ENCODE measurements at regions not wholly inside any gene's neighbourhood (a gene's known extent, or its start where the extent isn't known, plus 50 kb on each side); places are given as distances from the start of the nearest gene placed in this dataset.

- in situ Hi-C loops (cut with MboI; ENCODE audit: low pct_unique_long_range_greater_than_20kb, low sequenced_read_pairs), result no loop called here
- no peak for DNase-seq
These were observed 512.8 kb upstream of the POU3F3 start for GRCh38 chr2:104340879-104341828.

- DNase-seq, result no peak
- in situ Hi-C loops (cut with MboI; ENCODE audit: low pct_unique_long_range_greater_than_20kb, low sequenced_read_pairs), result no loop called here
These were observed 509.6 kb upstream of the POU3F3 start for GRCh38 chr2:104344306-104344705.

- in situ Hi-C loops (cut with MboI; ENCODE audit: low pct_unique_long_range_greater_than_20kb, low sequenced_read_pairs), result no loop called here
These were observed 508.9 kb upstream of the POU3F3 start for GRCh38 chr2:104344985-104345384.

GRCh38 chr2:104358122-104358521 is 495.8 kb upstream of the POU3F3 start:
- no peak for DNase-seq
- in situ Hi-C loops (cut with MboI; ENCODE audit: low pct_unique_long_range_greater_than_20kb, low sequenced_read_pairs), result no loop called here

More at GRCh38 chr2:104344985-104345384, 508.9 kb upstream of the POU3F3 start:
- no peak for DNase-seq

- no peak for DNase-seq
- in situ Hi-C loops (cut with MboI; ENCODE audit: low pct_unique_long_range_greater_than_20kb, low sequenced_read_pairs), result no loop called here
These were observed 492.5 kb upstream of the POU3F3 start for GRCh38 chr2:104361414-104361813.

- no peak for DNase-seq
- in situ Hi-C loops (cut with MboI; ENCODE audit: low pct_unique_long_range_greater_than_20kb, low sequenced_read_pairs), result no loop called here
These were observed 485.8 kb upstream of the POU3F3 start for GRCh38 chr2:104368089-104368488.

GRCh38 chr2:104371087-104371781 is 482.7 kb upstream of the POU3F3 start:
- in situ Hi-C loops (cut with MboI; ENCODE audit: low pct_unique_long_range_greater_than_20kb, low sequenced_read_pairs), result no loop called here
- no peak for DNase-seq

GRCh38 chr2:104375206-104375605 is 478.7 kb upstream of the POU3F3 start:
- in situ Hi-C loops (cut with MboI; ENCODE audit: low pct_unique_long_range_greater_than_20kb, low sequenced_read_pairs), result no loop called here
- DNase-seq, result no peak

- DNase-seq, result peak; percentile 84
- in situ Hi-C loops (cut with MboI; ENCODE audit: low pct_unique_long_range_greater_than_20kb, low sequenced_read_pairs), result no loop called here
These were observed 475.0 kb upstream of the POU3F3 start for GRCh38 chr2:104378853-104379374.

GRCh38 chr2:104384961-104385360 is 469.0 kb upstream of the POU3F3 start:
- DNase-seq, result no peak
- in situ Hi-C loops (cut with MboI; ENCODE audit: low pct_unique_long_range_greater_than_20kb, low sequenced_read_pairs), result no loop called here

GRCh38 chr2:104385743-104386142 is 468.2 kb upstream of the POU3F3 start:
- in situ Hi-C loops (cut with MboI; ENCODE audit: low pct_unique_long_range_greater_than_20kb, low sequenced_read_pairs), result no loop called here
- DNase-seq, result no peak

GRCh38 chr2:104388296-104388695 is 465.6 kb upstream of the POU3F3 start:
- DNase-seq, result no peak
- in situ Hi-C loops (cut with MboI; ENCODE audit: low pct_unique_long_range_greater_than_20kb, low sequenced_read_pairs), result no loop called here

GRCh38 chr2:104402825-104403224 is 451.1 kb upstream of the POU3F3 start:
- DNase-seq, result no peak

GRCh38 chr2:104404526-104404925 is 449.4 kb upstream of the POU3F3 start:
- no peak for DNase-seq
- in situ Hi-C loops (cut with MboI; ENCODE audit: low pct_unique_long_range_greater_than_20kb, low sequenced_read_pairs), result no loop called here

More at GRCh38 chr2:104402825-104403224, 451.1 kb upstream of the POU3F3 start:
- in situ Hi-C loops (cut with MboI; ENCODE audit: low pct_unique_long_range_greater_than_20kb, low sequenced_read_pairs), result no loop called here

GRCh38 chr2:104405623-104406022 is 448.3 kb upstream of the POU3F3 start:
- in situ Hi-C loops (cut with MboI; ENCODE audit: low pct_unique_long_range_greater_than_20kb, low sequenced_read_pairs), result no loop called here
- no peak for DNase-seq

- in situ Hi-C loops (cut with MboI; ENCODE audit: low pct_unique_long_range_greater_than_20kb, low sequenced_read_pairs), result no loop called here
- no peak for DNase-seq
These were observed 447.6 kb upstream of the POU3F3 start for GRCh38 chr2:104406261-104406726.

GRCh38 chr2:104407641-104408040 is 446.3 kb upstream of the POU3F3 start:
- in situ Hi-C loops (cut with MboI; ENCODE audit: low pct_unique_long_range_greater_than_20kb, low sequenced_read_pairs), result no loop called here
- DNase-seq, result no peak

- in situ Hi-C loops (cut with MboI; ENCODE audit: low pct_unique_long_range_greater_than_20kb, low sequenced_read_pairs), result no loop called here
- DNase-seq, result no peak
These were observed 445.6 kb upstream of the POU3F3 start for GRCh38 chr2:104408266-104408665.

GRCh38 chr2:104410136-104410535 is 443.8 kb upstream of the POU3F3 start:
- DNase-seq, result no peak
- in situ Hi-C loops (cut with MboI; ENCODE audit: low pct_unique_long_range_greater_than_20kb, low sequenced_read_pairs), result no loop called here

- peak; percentile 61 for DNase-seq
- in situ Hi-C loops (cut with MboI; ENCODE audit: low pct_unique_long_range_greater_than_20kb, low sequenced_read_pairs), result no loop called here
These were observed 441.5 kb upstream of the POU3F3 start for GRCh38 chr2:104412384-104412783.
